Pancreas (tissue), 10 donors: ENCODE measurements at regions not wholly inside any gene's neighbourhood (a gene's known extent, or its start where the extent isn't known, plus 50 kb on each side); places are given as distances from the start of the nearest gene placed in this dataset.
"Not testable (repeated sequence)": the region's sequence is repeated elsewhere in the genome, so short reads cannot be mapped to it uniquely, and the experiment has no call there.

Source experiments
- ATAC-seq, 4 donors: fragments of 200-7000 bp; cut with Tn5 transposase; one replicate each; pipeline versions ENCODE4 v1.8.0 to v1.9.1; 2020; ENCODE audit warnings: mild to moderate bottlenecking in 4 of 4, moderate library complexity in 4 of 4
- DNase-seq, 6 donors: peaks; one replicate each; pipeline ENCODE4 v3.0.0-alpha.2; 2020
- FAIRE-seq: peaks from 2 replicates; lab custom pipeline; 2012; peaks lifted over from hg19 to GRCh38; lab: Jason Lieb, UNC
- H3K27ac ChIP-seq, 4 donors: fragments of 200-600 bp; sonication (generic); 1 replicate in 3 of 4; 2 replicates in 1 of 4; pipeline versions ENCODE4 v1.5.0 to v1.8.0; 2020
- H3K27me3 ChIP-seq, 4 donors: fragments of 200-600 bp; one replicate each; pipeline ENCODE4 v1.8.0; 2021
- H3K36me3 ChIP-seq, 3 donors: fragments of 200-600 bp; sonication (generic) in 1 of 3; one replicate each; pipeline versions ENCODE4 v1.5.0 to v1.8.0; 2020 to 2021
- H3K4me1 ChIP-seq, 3 donors: fragments of 200-600 bp; one replicate each; pipeline ENCODE4 v1.8.0; 2021
- H3K4me3 ChIP-seq, 4 donors: fragments of 200-600 bp; sonication (generic) in 2 of 4; one replicate each; pipeline versions ENCODE4 v1.5.0 to v1.8.0; 2020 to 2021
- H3K9me3 ChIP-seq, 4 donors: fragments of 200-600 bp; one replicate each; pipeline ENCODE4 v1.8.0; 2021
- WGBS, 2 donors: extraction: QIAGEN DNeasy Blood & Tissue Kit; methylation state at CpG; one replicate each; pipeline ENCODE4 v1.1.7; 2013; 5-methylcytosine and 5-hydroxymethylcytosine counted together
- intact Hi-C, 3 donors: fragments of 100-400 bp; cut with DNase I; formaldehyde crosslinking; loops; one replicate each; pipeline versions ENCODE4 v1.11.1 to v1.14.2; 2022
- TF ChIP-seq, protein P1 (sequence below), 4 donors: fragments of 200-600 bp; sonication (generic) in 3 of 4; IDR thresholded peaks; one replicate each; pipeline versions ENCODE4 v1.5.0 to v1.8.0; 2021; ENCODE audit warnings: antibody characterized with exemption in 4 of 4
- donor health status: healthy with polysubstance abuse.
- donor health status: DM: no; HTN: no; CAD: no; lungs with moderate emphysema.
- donor health status: DM: no; HTN: no; CAD: no.
- donor health status: control.
- donor health status: control.
- donor health status: Bipolar disorder and iron deficiency.
- donor health status: DM: yes; HTN: yes; CAD: no.
- donor health status: DM: no; HTN: no; CAD: no.
- donor health status: DM: no; HTN: no; CAD: no.
- donor health status: DM: yes; HTN: yes; CAD: no.

DNA sequence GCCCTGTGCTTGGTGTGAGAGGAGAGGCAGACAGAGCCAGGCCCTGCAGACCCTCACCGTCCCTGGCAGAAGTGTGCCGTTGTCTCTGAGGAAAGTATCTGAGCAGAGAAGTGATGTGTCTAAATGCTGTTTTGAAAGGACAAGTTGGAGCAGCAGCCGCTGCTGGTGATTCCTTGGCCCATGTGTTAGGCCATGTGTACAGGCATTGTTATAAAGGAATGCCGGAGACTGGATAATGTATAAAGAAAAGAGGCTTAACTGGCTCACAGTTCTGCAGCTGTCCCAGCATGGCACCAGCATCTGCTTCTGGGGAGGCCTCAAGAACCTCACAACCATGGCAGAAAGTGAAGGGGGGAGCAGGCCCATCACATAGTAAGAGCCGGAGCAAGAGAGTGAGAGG, 334.6 kb upstream of the ATP10A start:
- ATAC-seq (no peak), DNase-seq (no peak), FAIRE-seq (no peak)
- Histone ChIP-seq H3K27me3 (no peaks in the 10 kb centered on the region), H3K36me3 (no peaks in the 10 kb centered on the region), H3K4me1 (no peaks in the 10 kb centered on the region), H3K4me3 (no peak overlapping the region), H3K27ac (no peak overlapping the region), H3K9me3 (no peaks in the 10 kb centered on the region)
- intact Hi-C loops = no loop called here
- TF ChIP-seq, protein P1, sequence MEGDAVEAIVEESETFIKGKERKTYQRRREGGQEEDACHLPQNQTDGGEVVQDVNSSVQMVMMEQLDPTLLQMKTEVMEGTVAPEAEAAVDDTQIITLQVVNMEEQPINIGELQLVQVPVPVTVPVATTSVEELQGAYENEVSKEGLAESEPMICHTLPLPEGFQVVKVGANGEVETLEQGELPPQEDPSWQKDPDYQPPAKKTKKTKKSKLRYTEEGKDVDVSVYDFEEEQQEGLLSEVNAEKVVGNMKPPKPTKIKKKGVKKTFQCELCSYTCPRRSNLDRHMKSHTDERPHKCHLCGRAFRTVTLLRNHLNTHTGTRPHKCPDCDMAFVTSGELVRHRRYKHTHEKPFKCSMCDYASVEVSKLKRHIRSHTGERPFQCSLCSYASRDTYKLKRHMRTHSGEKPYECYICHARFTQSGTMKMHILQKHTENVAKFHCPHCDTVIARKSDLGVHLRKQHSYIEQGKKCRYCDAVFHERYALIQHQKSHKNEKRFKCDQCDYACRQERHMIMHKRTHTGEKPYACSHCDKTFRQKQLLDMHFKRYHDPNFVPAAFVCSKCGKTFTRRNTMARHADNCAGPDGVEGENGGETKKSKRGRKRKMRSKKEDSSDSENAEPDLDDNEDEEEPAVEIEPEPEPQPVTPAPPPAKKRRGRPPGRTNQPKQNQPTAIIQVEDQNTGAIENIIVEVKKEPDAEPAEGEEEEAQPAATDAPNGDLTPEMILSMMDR (IDR thresholded peaks at IDR 0.05) = no peak
- WGBS, 2 donors = 77 to 83% methylated on average over 5 of the region's 5 CpGs

DNA sequence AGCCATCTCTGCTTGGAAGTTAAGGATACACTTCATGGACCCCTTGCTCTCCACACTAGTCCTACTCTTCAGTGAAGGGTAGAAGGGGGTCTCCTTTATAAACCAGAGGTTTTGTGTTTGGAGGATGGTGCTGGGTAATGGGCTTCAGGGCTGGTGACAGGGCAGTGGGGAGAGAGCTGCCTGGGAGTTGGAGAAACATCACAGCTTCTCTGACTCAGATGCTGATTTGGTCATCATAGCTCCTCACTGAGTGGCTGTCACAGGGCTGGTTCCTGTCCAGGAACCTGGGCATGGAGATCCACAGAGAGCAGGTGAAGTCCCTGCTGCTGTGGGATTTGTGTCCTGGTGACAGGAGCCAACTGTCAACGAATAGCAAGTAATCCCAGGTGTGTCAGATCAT, 333.9 kb upstream of the ATP10A start:
- Histone ChIP-seq H3K27me3 (no peaks in the 10 kb centered on the region), H3K36me3 (no peaks in the 10 kb centered on the region), H3K4me1 (no peaks in the 10 kb centered on the region), H3K27ac (no peak overlapping the region), H3K9me3 (no peaks in the 10 kb centered on the region), H3K4me3 (no peak overlapping the region)
- DNase-seq (no peak), FAIRE-seq (no peak), ATAC-seq (no peak)
- intact Hi-C loops = no loop called here
- 27 to 45% methylated on average over 1 of the region's 1 CpG for WGBS, 2 donors
- TF ChIP-seq, protein P1 (IDR thresholded peaks at IDR 0.05) = no peak

DNA sequence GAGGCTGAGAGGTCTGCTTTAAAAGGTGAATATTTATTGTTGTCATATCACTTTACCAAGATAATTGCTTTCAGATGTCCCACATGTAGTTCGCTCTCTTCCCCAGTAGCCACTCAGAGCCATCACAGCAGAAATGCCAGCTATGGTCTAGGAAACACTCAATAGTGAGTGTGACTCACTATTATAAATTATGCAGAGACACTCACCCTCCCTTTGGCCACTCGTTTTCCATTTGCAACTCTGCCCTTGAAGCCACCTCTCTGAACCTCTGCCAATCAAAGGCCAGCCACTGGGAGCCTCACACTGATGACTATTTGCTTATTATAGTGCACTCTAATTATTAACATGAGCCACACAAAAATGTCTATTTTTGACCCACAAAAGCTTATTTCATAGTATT, 328.1 kb upstream of the ATP10A start:
- TF ChIP-seq, protein P1 (IDR thresholded peaks at IDR 0.05) = no peak
- ATAC-seq = no peak
- intact Hi-C loops = no loop called here
- Histone ChIP-seq H3K27ac (no peak overlapping the region), H3K9me3 (no peaks in the 10 kb centered on the region), H3K4me1 (no peaks in the 10 kb centered on the region), H3K27me3 (no peaks in the 10 kb centered on the region), H3K36me3 (no peaks in the 10 kb centered on the region), H3K4me3 (no peak overlapping the region)
- FAIRE-seq = no peak
- 45 to 51% methylated on average over 2 of the region's 2 CpGs for WGBS, 2 donors
- DNase-seq = no peak

DNA sequence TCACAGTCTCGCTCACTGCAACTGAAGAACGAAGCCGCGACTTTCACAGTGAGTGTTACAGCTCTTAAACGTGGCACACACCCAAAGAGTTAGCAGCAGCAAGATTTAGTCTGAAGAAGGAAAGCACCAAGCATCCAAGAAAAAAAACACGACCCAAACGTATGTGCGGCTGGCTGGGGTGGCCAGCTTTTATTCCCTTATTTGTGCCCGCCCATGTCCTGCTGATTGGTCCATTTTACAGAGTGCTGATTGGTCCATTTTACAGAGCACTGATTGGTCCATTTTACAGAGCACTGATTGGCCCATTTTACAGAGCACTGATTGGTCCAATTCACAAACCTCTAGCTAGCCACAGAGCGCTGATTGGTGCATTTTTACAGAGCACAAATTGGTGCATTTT, 323.0 kb upstream of the ATP10A start:
- H3K36me3 ChIP-seq, H3K27me3 ChIP-seq, ATAC-seq, FAIRE-seq, H3K9me3 ChIP-seq, DNase-seq, H3K4me1 ChIP-seq, H3K4me3 ChIP-seq, intact Hi-C loops, H3K27ac ChIP-seq: not testable (repeated sequence)
- 79 to 84% methylated on average over 10 of the region's 10 CpGs for WGBS, 2 donors

DNA sequence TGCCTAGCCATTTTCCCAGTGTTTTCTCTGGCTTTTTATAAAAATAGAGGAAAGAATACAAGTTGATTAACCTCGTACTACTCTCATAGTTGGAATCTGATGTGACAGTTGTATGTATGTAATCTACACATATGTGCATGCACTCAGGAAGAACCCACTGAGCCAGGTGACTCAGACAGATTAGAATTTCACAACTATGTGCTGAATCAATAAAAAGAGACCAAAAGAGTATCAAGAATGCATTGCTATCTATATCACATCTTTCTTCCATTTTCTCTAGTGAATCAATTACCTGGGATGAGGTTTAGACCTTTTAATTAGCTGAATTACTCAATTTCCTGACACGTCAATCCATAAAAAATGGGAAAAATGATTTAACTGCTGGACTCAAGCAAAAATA, 319.3 kb upstream of the ATP10A start:
- FAIRE-seq (no peak), ATAC-seq (no peak), DNase-seq (no peak)
- Histone ChIP-seq H3K36me3 (no peaks in the 10 kb centered on the region), H3K4me1 (no peaks in the 10 kb centered on the region), H3K9me3 (no peaks in the 10 kb centered on the region), H3K27ac (no peak overlapping the region), H3K27me3 (peaks cover 0 to 4% (median 0%) of the 10 kb centered on the region in 4 donors), H3K4me3 (no peak overlapping the region)
- 55 to 56% methylated on average over 2 of the region's 2 CpGs for WGBS, 2 donors
- TF ChIP-seq, protein P1 (IDR thresholded peaks at IDR 0.05) = no peak
- intact Hi-C loops = no loop called here
